PC-3 (cell line): ENCODE measurements at regions not wholly inside any gene's neighbourhood (a gene's known extent, or its start where the extent isn't known, plus 50 kb on each side); places are given as distances from the start of the nearest gene placed in this dataset.

Source experiments
- ATAC-seq: fragments of 200-7000 bp; cut with Tn5 transposase; 2 replicates; pipeline ENCODE4 v1.9.1; 2020; ENCODE audit warnings: mild to moderate bottlenecking, moderate library complexity
- BruUV-seq: library from RNA; stranded (reverse); fragments of 400-500 nt; replicated peaks from 2 replicates; lab custom pipeline; 2021; lab: Mats Ljungman, UMichigan
- CTCF ChIA-PET: fragments of 300-600 bp; sonication (Branson Sonifier 250); formaldehyde crosslinking; loops from one replicate; lab custom pipeline; 2022; ENCODE audit warnings: antibody characterized with exemption; lab: Charles Lee
- POLR2A ChIA-PET: fragments of 300-600 bp; sonication (Branson Sonifier 250); formaldehyde crosslinking; loops from one replicate; lab custom pipeline; 2022; ENCODE audit warnings: antibody characterized with exemption; ENCODE audit not compliant: unreplicated experiment; lab: Charles Lee
- DNase-seq: peaks from one replicate; pipeline ENCODE4 v3.0.0-alpha.2; 2015
- H2AFZ ChIP-seq: fragments of 300-600 bp; sonication (generic); 2 replicates; pipeline ENCODE4 v1.6.0; 2016; ENCODE audit warnings: antibody characterized with exemption, low read length
- H3F3A ChIP-seq: fragments of 300-600 bp; sonication (generic); one replicate; pipeline ENCODE4 v1.6.0; 2017; ENCODE audit warnings: antibody characterized with exemption, low read length, control low read depth, mild to moderate bottlenecking; ENCODE audit not compliant: unreplicated experiment
- H3K27ac ChIP-seq: fragments of 300-600 bp; sonication (generic); 2 replicates; pipeline ENCODE4 v1.5.1; 2016; ENCODE audit warnings: mild to moderate bottlenecking, low read length
- H3K27me3 ChIP-seq: fragments of 300-600 bp; sonication (generic); 2 replicates; pipeline ENCODE4 v1.6.1; 2016; ENCODE audit warnings: low read length, mixed read lengths
- H3K36me3 ChIP-seq: fragments of 300-600 bp; sonication (generic); 2 replicates; pipeline ENCODE4 v1.6.1; 2016; ENCODE audit warnings: low read depth, mixed run types, low read length, mixed read lengths
- H3K4me1 ChIP-seq: fragments of 300-600 bp; sonication (generic); 2 replicates; pipeline ENCODE4 v1.5.1; 2016; ENCODE audit warnings: low read length; ENCODE audit not compliant: insufficient read depth
- H3K4me2 ChIP-seq: fragments of 300-600 bp; sonication (generic); 2 replicates; pipeline ENCODE4 v1.6.0; 2016; ENCODE audit warnings: low read length
- H3K4me3 ChIP-seq: fragments of 300-600 bp; sonication (generic); 2 replicates; pipeline ENCODE4 v1.5.1; 2016; ENCODE audit warnings: mild to moderate bottlenecking, low read length, mixed read lengths
- H3K79me2 ChIP-seq: fragments of 300-600 bp; sonication (generic); 2 replicates; pipeline ENCODE4 v1.6.1; 2017; ENCODE audit warnings: low read length, mixed read lengths
- H3K9ac ChIP-seq: fragments of 300-600 bp; sonication (generic); 2 replicates; pipeline ENCODE4 v1.6.0; 2016; ENCODE audit warnings: mild to moderate bottlenecking, low read length
- H3K9me2 ChIP-seq: fragments of 300-600 bp; sonication (generic); replicated peaks from 2 replicates; pipeline ENCODE4 v1.6.1; 2016; ENCODE audit warnings: mixed run types, low read length, mixed read lengths
- H3K9me3 ChIP-seq: fragments of 300-600 bp; sonication (generic); 2 replicates; pipeline ENCODE4 v1.6.1; 2016; ENCODE audit warnings: low read length, mixed read lengths
- H4K20me1 ChIP-seq: fragments of 300-600 bp; sonication (generic); 2 replicates; pipeline ENCODE4 v1.6.1; 2016; ENCODE audit warnings: low read length, mixed read lengths
- EZH2 ChIP-seq: fragments of 300-600 bp; sonication (generic); IDR thresholded peaks from one replicate; pipeline ENCODE4 v1.6.1; 2017; ENCODE audit warnings: antibody characterized with exemption, mild to moderate bottlenecking, low read length; ENCODE audit not compliant: unreplicated experiment
- EZH2phosphoT487 ChIP-seq: fragments of 300-600 bp; sonication (generic); IDR thresholded peaks from 2 replicates; pipeline ENCODE4 v1.6.1; 2018; ENCODE audit warnings: mild to moderate bottlenecking, antibody characterized with exemption, low read length, borderline replicate concordance
- intact Hi-C: fragments of 100-400 bp; cut with micrococcal nuclease; formaldehyde crosslinking; loops from 2 replicates; pipeline ENCODE4 v1.9.0; 2023
- TF ChIP-seq, protein P1 (sequence below): fragments of 300-600 bp; sonication (generic); conservative IDR thresholded peaks from 2 replicates; pipeline ENCODE4 v1.5.1; 2017; ENCODE audit warnings: antibody characterized with exemption, low read depth, mild to moderate bottlenecking, low read length

DNA sequence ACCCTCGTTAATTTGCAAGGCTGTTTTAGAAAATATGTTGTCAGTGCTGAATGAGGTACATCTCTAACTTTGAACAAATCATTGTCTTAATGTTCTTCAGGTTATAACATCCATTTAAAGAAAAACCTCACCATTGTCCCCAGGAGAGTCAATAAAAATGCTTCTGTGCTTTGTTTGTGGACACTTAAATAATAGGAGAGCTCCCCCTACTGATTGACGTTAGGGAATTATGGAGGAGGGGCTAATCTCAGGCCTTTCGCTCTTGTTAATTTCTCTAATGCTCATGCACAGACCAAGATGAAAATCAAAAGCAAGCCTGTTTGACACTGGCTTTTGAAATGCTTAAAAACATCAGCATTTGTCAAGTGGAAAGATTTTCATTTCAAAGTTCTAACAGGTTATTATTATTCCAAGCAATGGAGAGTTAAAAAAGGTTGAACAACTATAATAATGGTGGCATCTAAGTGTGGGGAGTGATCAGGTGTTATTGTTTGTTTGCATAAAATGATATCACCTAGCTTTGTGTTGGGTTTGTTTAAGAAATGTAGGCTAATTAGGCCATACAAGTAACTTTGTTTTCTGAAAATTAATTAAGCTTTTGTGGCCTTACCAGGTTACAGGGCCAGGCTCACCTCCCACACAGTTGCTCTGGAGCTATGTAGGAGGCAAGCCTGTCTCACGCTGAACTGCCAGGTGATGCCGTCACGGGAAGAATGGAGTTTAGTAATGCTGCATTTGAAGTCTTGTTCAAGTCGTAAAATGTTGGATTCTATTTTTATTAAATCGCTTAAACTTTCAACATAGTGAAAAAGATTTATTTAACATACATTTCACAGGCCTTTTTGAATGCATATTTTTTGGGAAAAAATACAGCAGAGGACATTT, 51.7 kb upstream of the SMIM21 start:
- Histone ChIP-seq H3K9me3 (peaks cover 4% of the 10 kb centered on the region; the same call in 1 of the 2 replicates), H3K4me2 (0 out of 2 replicates have a peak overlapping the region, but pooled peaks have one; percentile 5), H3K36me3 (no peaks in the 10 kb centered on the region), H3F3A (no peaks in the 10 kb centered on the region), H3K9ac (no peak overlapping the region), H3K4me3 (no peak overlapping the region), H4K20me1 (no peaks in the 10 kb centered on the region), H2AFZ (peak overlapping the region; percentile 44; the same call in 1 of the 2 replicates), H3K9me2 (no peaks in the 10 kb centered on the region), H3K27me3 (no peaks in the 10 kb centered on the region), H3K27ac (no peak overlapping the region), H3K79me2 (no peaks in the 10 kb centered on the region), H3K4me1 (peaks cover 11% of the 10 kb centered on the region)
- no peak for TF ChIP-seq EZH2
- no peak for TF ChIP-seq EZH2phosphoT487
- TF ChIP-seq, protein P1, sequence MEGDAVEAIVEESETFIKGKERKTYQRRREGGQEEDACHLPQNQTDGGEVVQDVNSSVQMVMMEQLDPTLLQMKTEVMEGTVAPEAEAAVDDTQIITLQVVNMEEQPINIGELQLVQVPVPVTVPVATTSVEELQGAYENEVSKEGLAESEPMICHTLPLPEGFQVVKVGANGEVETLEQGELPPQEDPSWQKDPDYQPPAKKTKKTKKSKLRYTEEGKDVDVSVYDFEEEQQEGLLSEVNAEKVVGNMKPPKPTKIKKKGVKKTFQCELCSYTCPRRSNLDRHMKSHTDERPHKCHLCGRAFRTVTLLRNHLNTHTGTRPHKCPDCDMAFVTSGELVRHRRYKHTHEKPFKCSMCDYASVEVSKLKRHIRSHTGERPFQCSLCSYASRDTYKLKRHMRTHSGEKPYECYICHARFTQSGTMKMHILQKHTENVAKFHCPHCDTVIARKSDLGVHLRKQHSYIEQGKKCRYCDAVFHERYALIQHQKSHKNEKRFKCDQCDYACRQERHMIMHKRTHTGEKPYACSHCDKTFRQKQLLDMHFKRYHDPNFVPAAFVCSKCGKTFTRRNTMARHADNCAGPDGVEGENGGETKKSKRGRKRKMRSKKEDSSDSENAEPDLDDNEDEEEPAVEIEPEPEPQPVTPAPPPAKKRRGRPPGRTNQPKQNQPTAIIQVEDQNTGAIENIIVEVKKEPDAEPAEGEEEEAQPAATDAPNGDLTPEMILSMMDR = peak; percentile 89
- CTCF ChIA-PET = interaction anchor here (0.6 kb wide), 1 partner anchor 584 kb away, joined by 3 read pairs; no protein-coding TSS in a partner anchor
- intact Hi-C loops = loop anchor here (1.0 to 10.0 kb wide), 6 partner anchors 164 to 825 kb away; partner anchors contain the start of gene PTGR3
- POLR2A ChIA-PET = no interaction called here
- ATAC-seq (peak; percentile 87), DNase-seq (peak; percentile 73)
- no TSS peak for BruUV-seq

DNA sequence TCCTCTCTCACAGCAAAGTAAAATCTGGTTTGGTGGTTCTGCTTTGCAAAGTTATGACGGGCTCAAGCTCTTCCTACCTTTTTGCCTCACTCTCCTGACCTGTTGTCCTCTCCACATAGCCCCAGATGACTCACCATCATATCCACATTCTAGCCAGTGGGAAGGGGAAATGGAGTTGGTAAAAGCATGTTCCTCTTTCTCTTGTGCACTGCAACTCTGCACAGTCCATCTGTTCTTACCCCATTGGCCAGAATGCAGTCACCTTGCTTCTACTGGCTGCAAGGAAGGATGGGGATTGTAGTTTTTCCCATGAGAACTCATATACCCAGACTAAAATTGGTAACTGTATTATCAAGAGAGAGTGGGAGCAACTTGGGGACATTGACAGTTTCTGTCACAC, 50.4 kb upstream of the SMIM21 start:
- no peak overlapping the region for H2AFZ ChIP-seq
- H3K27me3 ChIP-seq = no peaks in the 10 kb centered on the region
- H3K4me3 ChIP-seq = no peak overlapping the region
- TF ChIP-seq EZH2phosphoT487 (no peak), EZH2 (no peak)
- TF ChIP-seq, protein P1 = no peak
- H3K4me1 ChIP-seq = peaks cover 11% of the 10 kb centered on the region
- ATAC-seq (no peak), DNase-seq (peak; percentile 17)
- H3K36me3 ChIP-seq = no peaks in the 10 kb centered on the region
- H4K20me1 ChIP-seq = no peaks in the 10 kb centered on the region
- no peak overlapping the region for H3K4me2 ChIP-seq
- ChIA-PET POLR2A (no interaction called here), CTCF (no interaction called here)
- H3F3A ChIP-seq = no peaks in the 10 kb centered on the region
- no peak overlapping the region for H3K9ac ChIP-seq
- peaks cover 4% of the 10 kb centered on the region; the same call in 1 of the 2 replicates for H3K9me3 ChIP-seq
- intact Hi-C loops = loop anchor here (5.0 to 10.0 kb wide), 3 partner anchors 163 to 581 kb away; no protein-coding TSS in a partner anchor
- H3K27ac ChIP-seq = no peak overlapping the region
- no peaks in the 10 kb centered on the region for H3K9me2 ChIP-seq
- no TSS peak for BruUV-seq
- no peaks in the 10 kb centered on the region for H3K79me2 ChIP-seq
